Lower leg skin (tissue), 4 donors: ENCODE measurements at regions not wholly inside any gene's neighbourhood (a gene's known extent, or its start where the extent isn't known, plus 50 kb on each side); places are given as distances from the start of the nearest gene placed in this dataset.

Source experiments
- DNase-seq, 2 donors: peaks; one replicate each; pipeline ENCODE4 v3.0.0-alpha.2; 2019; ENCODE audit warnings: low spot score in 2 of 2
- H3K4me3 ChIP-seq: fragments of 200-600 bp; sonication (generic); 2 replicates; pipeline ENCODE4 v1.5.1; 2017; ENCODE audit warnings: mild to moderate bottlenecking, low read depth; ENCODE audit not compliant: poor library complexity, severe bottlenecking
- POLR2A ChIP-seq, 2 donors: fragments of 450-650 bp; IDR thresholded peaks; one replicate each; pipeline ENCODE4 v1.6.1; 2016 to 2017; ENCODE audit warnings: antibody characterized with exemption in 2 of 2, mild to moderate bottlenecking in 1 of 2, moderate library complexity in 1 of 2
- WGBS, 2 donors: methylation state at CpG; one replicate each; pipeline ENCODE4 v1.1.5; 2018; 5-methylcytosine and 5-hydroxymethylcytosine counted together
- intact Hi-C: fragments of 100-400 bp; cut with DNase I; formaldehyde crosslinking; loops from one replicate; pipeline ENCODE4 v1.15.0; 2023; ENCODE audit warnings: low total_unique reads
- TF ChIP-seq, protein P1 (sequence below), 3 donors: fragments of 450-650 bp; IDR thresholded peaks; one replicate each; pipeline ENCODE4 v1.5.1; 2016; ENCODE audit warnings: antibody characterized with exemption in 3 of 3, mild to moderate bottlenecking in 3 of 3, moderate library complexity in 2 of 3

DNA sequence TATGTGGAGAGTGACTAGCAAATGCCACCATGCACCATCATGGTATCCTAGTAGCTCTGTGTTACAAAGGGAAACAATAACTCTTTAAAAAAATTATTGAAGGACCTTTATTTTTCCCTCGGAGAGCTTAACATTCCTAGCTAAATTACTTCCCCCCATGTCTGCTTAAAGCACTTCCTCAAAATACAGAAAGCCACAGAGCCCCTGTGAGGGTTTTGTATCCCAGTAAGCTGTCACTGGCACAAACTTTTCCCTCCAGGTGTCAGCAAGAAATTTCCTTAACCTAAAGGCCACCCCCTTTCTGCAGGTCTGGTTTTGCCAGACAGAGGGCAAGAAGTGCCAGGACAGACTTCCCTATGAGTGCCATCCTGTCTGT lies 340.0 kb upstream of the PRDM1 start:
- no peak overlapping the region for H3K4me3 ChIP-seq
- DNase-seq, result no peak
- WGBS, 2 donors, result 32 to 40% methylated on average over 1 of the region's 1 CpG
- no peak for TF ChIP-seq POLR2A (IDR thresholded peaks at IDR 0.05)
- TF ChIP-seq, protein P1, sequence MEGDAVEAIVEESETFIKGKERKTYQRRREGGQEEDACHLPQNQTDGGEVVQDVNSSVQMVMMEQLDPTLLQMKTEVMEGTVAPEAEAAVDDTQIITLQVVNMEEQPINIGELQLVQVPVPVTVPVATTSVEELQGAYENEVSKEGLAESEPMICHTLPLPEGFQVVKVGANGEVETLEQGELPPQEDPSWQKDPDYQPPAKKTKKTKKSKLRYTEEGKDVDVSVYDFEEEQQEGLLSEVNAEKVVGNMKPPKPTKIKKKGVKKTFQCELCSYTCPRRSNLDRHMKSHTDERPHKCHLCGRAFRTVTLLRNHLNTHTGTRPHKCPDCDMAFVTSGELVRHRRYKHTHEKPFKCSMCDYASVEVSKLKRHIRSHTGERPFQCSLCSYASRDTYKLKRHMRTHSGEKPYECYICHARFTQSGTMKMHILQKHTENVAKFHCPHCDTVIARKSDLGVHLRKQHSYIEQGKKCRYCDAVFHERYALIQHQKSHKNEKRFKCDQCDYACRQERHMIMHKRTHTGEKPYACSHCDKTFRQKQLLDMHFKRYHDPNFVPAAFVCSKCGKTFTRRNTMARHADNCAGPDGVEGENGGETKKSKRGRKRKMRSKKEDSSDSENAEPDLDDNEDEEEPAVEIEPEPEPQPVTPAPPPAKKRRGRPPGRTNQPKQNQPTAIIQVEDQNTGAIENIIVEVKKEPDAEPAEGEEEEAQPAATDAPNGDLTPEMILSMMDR (IDR thresholded peaks at IDR 0.05), result no peak
- intact Hi-C loops, result no loop called here

DNA sequence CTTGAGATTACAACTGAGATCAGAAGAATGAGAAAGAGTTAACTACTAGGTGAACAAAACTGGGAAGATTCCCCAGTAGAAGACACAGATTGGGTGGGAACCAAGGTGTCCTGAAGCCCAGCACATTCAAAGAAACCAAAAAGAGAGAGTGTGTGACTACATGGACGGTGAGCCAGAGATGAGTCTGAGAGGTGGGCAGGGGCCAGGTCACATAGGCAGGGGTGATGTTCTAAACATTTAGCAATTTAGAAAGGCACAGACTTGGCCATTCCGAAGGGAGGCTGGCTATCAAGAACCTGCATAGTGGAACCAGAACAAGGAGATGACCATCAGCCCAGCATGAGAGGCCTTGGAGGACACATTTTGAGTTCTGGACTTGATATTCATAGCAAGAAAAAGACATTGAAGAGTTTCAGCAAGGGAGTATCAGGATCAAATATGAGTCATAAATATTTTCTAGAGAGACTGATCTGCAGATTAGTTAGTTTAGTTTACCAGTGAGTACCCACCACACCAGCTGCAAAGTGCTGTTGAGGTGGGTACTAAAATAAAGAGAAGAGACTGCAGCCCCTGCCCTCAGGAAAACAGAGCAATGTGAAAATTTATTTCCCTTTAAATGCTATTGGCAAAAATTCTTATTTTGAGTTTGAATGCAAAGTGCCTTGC lies 340.5 kb upstream of the PRDM1 start:
- TF ChIP-seq POLR2A (IDR thresholded peaks at IDR 0.05), result no peak
- TF ChIP-seq, protein P1 (IDR thresholded peaks at IDR 0.05), result no peak
- no peak for DNase-seq
- intact Hi-C loops, result no loop called here
- WGBS, 2 donors, result 85 to 90% methylated on average over 2 of the region's 2 CpGs
- H3K4me3 ChIP-seq, result no peak overlapping the region

DNA sequence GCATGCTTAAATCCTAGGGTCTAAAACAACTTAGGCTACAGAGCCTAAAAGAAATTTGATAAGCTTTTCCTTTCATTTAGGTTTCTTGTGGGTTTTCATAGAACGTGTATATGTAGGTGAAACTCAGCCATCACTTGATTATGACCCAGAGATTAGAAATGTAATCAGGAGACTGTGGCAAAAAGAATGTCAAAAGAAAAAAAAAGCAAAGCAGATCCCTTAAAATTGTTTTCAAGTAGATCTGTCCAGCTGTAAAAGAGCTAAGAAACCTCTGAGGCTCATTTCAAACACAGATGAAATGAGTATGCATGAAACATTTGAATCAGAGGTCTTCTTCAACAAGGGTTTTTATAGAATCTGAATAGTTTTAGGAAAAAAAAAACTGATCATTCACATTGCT lies 341.3 kb upstream of the PRDM1 start:
- no peak overlapping the region for H3K4me3 ChIP-seq
- DNase-seq, result no peak
- intact Hi-C loops, result no loop called here
- 90 to 92% methylated on average over 1 of the region's 1 CpG for WGBS, 2 donors
- TF ChIP-seq, protein P1 (IDR thresholded peaks at IDR 0.05), result no peak
- TF ChIP-seq POLR2A (IDR thresholded peaks at IDR 0.05), result no peak

DNA sequence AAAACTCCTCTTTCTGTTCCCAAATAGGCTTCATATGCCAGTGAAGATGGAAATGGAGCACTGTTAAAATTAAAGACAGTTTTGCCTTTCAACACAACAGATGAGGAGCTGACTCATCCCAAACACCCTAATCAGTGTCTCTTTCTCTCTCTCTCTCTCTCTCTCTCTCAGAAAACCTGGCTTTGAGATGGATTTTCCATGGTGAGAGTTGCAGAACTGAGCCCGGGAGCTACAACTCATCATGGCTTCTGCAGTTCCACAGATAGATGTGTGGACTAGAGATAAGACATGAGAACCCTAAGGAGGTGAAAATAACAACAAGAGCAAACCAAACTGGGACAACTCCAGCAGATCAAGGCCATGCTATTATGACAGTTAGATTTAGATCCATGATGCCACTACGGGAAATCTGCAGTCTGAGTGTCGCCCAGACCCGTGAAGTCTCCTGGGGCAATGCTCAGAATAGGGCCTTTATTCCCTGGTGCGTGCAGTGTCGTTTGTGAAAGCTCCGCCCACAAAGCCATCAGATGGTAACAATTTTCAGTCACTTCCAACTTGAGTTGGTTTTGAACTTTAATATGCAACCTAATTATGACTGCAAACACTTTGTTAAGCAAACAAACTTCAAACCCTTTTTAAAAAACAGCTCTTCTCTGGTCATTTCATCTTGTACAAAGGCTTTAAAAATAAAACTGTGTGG lies 338.2 kb upstream of the PREP start:
- intact Hi-C loops, result no loop called here

DNA sequence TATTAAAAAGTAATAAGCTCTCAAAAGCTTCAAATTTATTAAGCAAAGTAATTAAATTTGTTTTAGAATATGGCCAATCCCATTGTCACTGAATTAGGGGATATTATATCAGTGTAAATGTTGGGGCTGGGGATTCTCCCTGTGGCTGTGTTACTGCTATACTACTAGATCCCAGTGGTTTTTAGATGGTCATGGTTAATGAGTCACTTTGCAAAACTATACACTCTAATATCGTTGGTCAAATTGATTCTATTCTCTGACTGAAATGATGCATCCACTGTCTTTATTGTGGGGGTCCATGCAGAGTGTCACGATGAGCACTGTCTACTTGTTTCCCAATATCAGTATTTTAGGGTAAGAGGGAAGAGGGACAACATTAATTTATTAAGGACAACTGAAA lies 336.9 kb upstream of the PREP start:
- DNase-seq, result no peak
- intact Hi-C loops, result loop anchor here (10.0 kb wide), 1 partner anchor 485 kb away; no protein-coding TSS in a partner anchor
- 89 to 92% methylated on average over 2 of the region's 2 CpGs for WGBS, 2 donors
- no peak for TF ChIP-seq POLR2A (IDR thresholded peaks at IDR 0.05)
- TF ChIP-seq, protein P1 (IDR thresholded peaks at IDR 0.05), result no peak
- H3K4me3 ChIP-seq, result no peak overlapping the region

More for the DNA sequence above, 338.2 kb upstream of the PREP start:
- 35 to 41% methylated on average over 7 of the region's 7 CpGs for WGBS, 2 donors
- no peak for DNase-seq
- TF ChIP-seq, protein P1 (IDR thresholded peaks at IDR 0.05), result no peak
- TF ChIP-seq POLR2A (IDR thresholded peaks at IDR 0.05), result no peak
- H3K4me3 ChIP-seq, result no peak overlapping the region
